Endothelial cell of umbilical vein (primary cell): ENCODE measurements at regions not wholly inside any gene's neighbourhood (a gene's known extent, or its start where the extent isn't known, plus 50 kb on each side); places are given as distances from the start of the nearest gene placed in this dataset.

Experiments
- BruUV-seq: library from RNA; stranded (reverse); fragments of 400-500 nt; replicated peaks from 2 replicates; lab custom pipeline; 2021; lab: Mats Ljungman, UMichigan
- CTCF ChIA-PET: fragments of 300-600, 350-600 bp; sonication (Branson Sonifier 250); formaldehyde crosslinking; loops from one replicate; lab custom pipeline; 2021; ENCODE audit warnings: antibody characterized with exemption, inconsistent platforms; lab: Charles Lee
- POLR2A ChIA-PET: fragments of 300-600, 350-600 bp; sonication (Branson Sonifier 250); formaldehyde crosslinking; loops from one replicate; lab custom pipeline; 2021; ENCODE audit warnings: antibody characterized with exemption, inconsistent platforms; lab: Charles Lee
- DNase-seq: peaks from one replicate; pipeline ENCODE4 v3.0.0-alpha.2; 2011; ENCODE audit warnings: low read depth, low spot score
- FAIRE-seq: peaks from 2 replicates; lab custom pipeline; 2011; peaks lifted over from hg19 to GRCh38; lab: Jason Lieb, UNC
- H2AFZ ChIP-seq: 2 replicates; pipeline ENCODE4 v1.6.0; 2012; ENCODE audit warnings: low read depth, low read length, control low read depth, inconsistent platforms
- H3K27ac ChIP-seq: 2 replicates; pipeline ENCODE4 v1.5.1; 2011; ENCODE audit warnings: low read depth, mild to moderate bottlenecking, control low read depth, low read length, moderate library complexity; ENCODE audit not compliant: insufficient read depth
- H3K27me3 ChIP-seq, 2 experiments: 2 replicates each; pipeline versions ENCODE4 v1.6.0 to v1.6.1; 2011; ENCODE audit warnings: low read length in 2 of 2, mixed read lengths in 1 of 2; ENCODE audit not compliant: control insufficient read depth in 2 of 2, insufficient read depth in 2 of 2
- H3K36me3 ChIP-seq, 2 experiments: 2 replicates in 1 of 2; 3 replicates in 1 of 2; pipeline ENCODE4 v1.5.1; 2011; ENCODE audit warnings: low read length in 2 of 2, mild to moderate bottlenecking in 1 of 2, moderate library complexity in 1 of 2; ENCODE audit not compliant: control insufficient read depth in 2 of 2, insufficient read depth in 2 of 2; ENCODE audit errors: extremely low read depth in 1 of 2
- H3K4me1 ChIP-seq: 3 replicates; pipeline ENCODE4 v1.5.1; 2011; ENCODE audit warnings: mild to moderate bottlenecking, low read length; ENCODE audit not compliant: control insufficient read depth, insufficient read depth; ENCODE audit errors: extremely low read depth
- H3K4me2 ChIP-seq: 2 replicates; pipeline ENCODE4 v1.6.1; 2011; ENCODE audit warnings: low read length, control low read depth, mixed read lengths; ENCODE audit not compliant: insufficient read depth
- H3K4me3 ChIP-seq, 3 experiments: fragments of 200-600 bp in 1 of 3; sonication (generic), shearing (Covaris generic) in 1 of 3; replicated peaks in 1 of 3; 2 replicates each; pipeline ENCODE4 v1.5.1; 2011 to 2016; ENCODE audit warnings: control low read depth in 3 of 3, low read length in 3 of 3, mild to moderate bottlenecking in 2 of 3, inconsistent platforms in 1 of 3, low read depth in 1 of 3, moderate library complexity in 1 of 3; ENCODE audit not compliant: insufficient read depth in 1 of 3
- H3K79me2 ChIP-seq: 2 replicates; pipeline ENCODE4 v1.6.0; 2012; ENCODE audit warnings: low read length, inconsistent platforms; ENCODE audit not compliant: control insufficient read depth, insufficient read depth
- H3K9ac ChIP-seq: replicated peaks from 2 replicates; pipeline ENCODE3; 2011; ENCODE audit warnings: low read length, control low read depth; ENCODE audit not compliant: insufficient read depth; ENCODE audit errors: extremely low read depth
- H3K9me1 ChIP-seq: replicated peaks from 3 replicates; pipeline ENCODE4 v1.6.0; 2011; ENCODE audit warnings: mild to moderate bottlenecking, low read length; ENCODE audit not compliant: control insufficient read depth, insufficient read depth; ENCODE audit errors: extremely low read depth
- H3K9me3 ChIP-seq: replicated peaks from 2 replicates; pipeline ENCODE4 v1.5.1; 2012; ENCODE audit warnings: low read length, inconsistent platforms; ENCODE audit not compliant: control insufficient read depth, insufficient read depth
- H4K20me1 ChIP-seq: replicated peaks from 2 replicates; pipeline ENCODE3; 2011; ENCODE audit warnings: mild to moderate bottlenecking, low read length; ENCODE audit not compliant: control insufficient read depth, insufficient read depth; ENCODE audit errors: extremely low read depth
- CTCF ChIP-seq, 2 donors: IDR thresholded peaks; 1 replicate in 1 of 2; 2 replicates in 1 of 2; pipeline ENCODE4 v1.5.1; 2011; ENCODE audit warnings: low read length in 2 of 2, mild to moderate bottlenecking in 2 of 2, moderate library complexity in 2 of 2, control low read depth in 1 of 2, inconsistent platforms in 1 of 2, low read depth in 1 of 2; ENCODE audit not compliant: insufficient read depth in 1 of 2; ENCODE audit errors: extremely low read depth in 1 of 2
- EZH2 ChIP-seq: IDR thresholded peaks from 2 replicates; pipeline ENCODE4 v1.6.1; 2012; ENCODE audit warnings: borderline replicate concordance, low read depth, mild to moderate bottlenecking, moderate library complexity, low read length, inconsistent platforms; ENCODE audit not compliant: severe bottlenecking
- FOS ChIP-seq: IDR thresholded peaks from 2 replicates; pipeline ENCODE4 v1.6.1; 2011; ENCODE audit warnings: mild to moderate bottlenecking, low read length, moderate library complexity, borderline replicate concordance; ENCODE audit not compliant: insufficient read depth
- GATA2 ChIP-seq: IDR thresholded peaks from 2 replicates; pipeline ENCODE4 v1.7.0; 2011; ENCODE audit warnings: low read depth, mild to moderate bottlenecking, moderate library complexity, mixed read lengths, low read length; ENCODE audit not compliant: insufficient read length, insufficient read depth
- JUN ChIP-seq: IDR thresholded peaks from 2 replicates; pipeline ENCODE4 v1.6.1; 2011; ENCODE audit warnings: borderline replicate concordance, low read depth; ENCODE audit not compliant: insufficient read length, insufficient read depth
- MAX ChIP-seq: IDR thresholded peaks from 2 replicates; pipeline ENCODE4 v1.6.1; 2011; ENCODE audit not compliant: insufficient read depth, insufficient read length
- MYC ChIP-seq: IDR thresholded peaks from one replicate; pipeline ENCODE4 v1.6.1; 2011; ENCODE audit warnings: mild to moderate bottlenecking, low read depth, low read length
- POLR2A ChIP-seq: IDR thresholded peaks from 2 replicates; pipeline ENCODE4 v1.6.1; 2012; ENCODE audit warnings: low read depth, mild to moderate bottlenecking, control low read depth, low read length
- POLR2AphosphoS5 ChIP-seq: IDR thresholded peaks from 2 replicates; pipeline ENCODE4 v1.6.1; 2012; ENCODE audit warnings: low read depth, mild to moderate bottlenecking, control low read depth, low read length, moderate library complexity; ENCODE audit not compliant: insufficient read depth
- dilution Hi-C: fragments of 300-500 bp; cut with MboI; formaldehyde crosslinking; loops from one replicate; pipeline ENCODE4 v1.15.0; 2019; ENCODE audit warnings: low sequenced_read_pairs; ENCODE audit not compliant: extremely low pct_ligation_motif_present
- intact Hi-C: fragments of 100-400 bp; cut with micrococcal nuclease; formaldehyde crosslinking; loops from one replicate; pipeline ENCODE4 v1.10.0; 2022

GRCh38 chr13:58434943-58435342 lies 803.4 kb downstream of the PCDH17 start:
- H2AFZ ChIP-seq, result no peak overlapping the region
- no peak overlapping the region for H3K27ac ChIP-seq
- ChIA-PET CTCF (no interaction called here), POLR2A (no interaction called here)
- H3K4me1 ChIP-seq, result no peaks in the 10 kb centered on the region
- H3K9me1 ChIP-seq, result no peaks in the 10 kb centered on the region
- DNase-seq (no peak), FAIRE-seq (no peak)
- no peaks in the 10 kb centered on the region for H4K20me1 ChIP-seq
- TF ChIP-seq GATA2 (no peak), EZH2 (no peak), JUN (no peak), POLR2AphosphoS5 (no peak), POLR2A (no peak), CTCF (IDR thresholded peaks at IDR 0.05; ENCODE audit: extremely low read depth in 1 of 2, insufficient read depth in 1 of 2, low read depth in 1 of 2, low read length in 2 of 2) (no peak), MAX (no peak), MYC (no peak), FOS (no peak)
- intact Hi-C loops, result no loop called here
- no peaks in the 10 kb centered on the region for H3K79me2 ChIP-seq
- H3K4me3 ChIP-seq, result no peak overlapping the region
- no TSS peak for BruUV-seq
- no peaks in the 10 kb centered on the region for H3K36me3 ChIP-seq
- H3K9me3 ChIP-seq, result no peaks in the 10 kb centered on the region
- no peaks in the 10 kb centered on the region for H3K27me3 ChIP-seq
- no peak overlapping the region for H3K9ac ChIP-seq
- H3K4me2 ChIP-seq, result no peak overlapping the region
- dilution Hi-C loops, result no loop called here
